Caco-2 (cell line): ENCODE measurements at regions not wholly inside any gene's neighbourhood (a gene's known extent, or its start where the extent isn't known, plus 50 kb on each side); places are given as distances from the start of the nearest gene placed in this dataset.

Experiments used
- BruUV-seq: library from RNA; stranded (reverse); fragments of 400-500 nt; replicated peaks from 2 replicates; lab custom pipeline; 2021; lab: Mats Ljungman, UMichigan
- CTCF ChIA-PET: fragments of 300-600 bp; sonication (Branson Sonifier 250); formaldehyde crosslinking; loops from one replicate; lab custom pipeline; 2022; ENCODE audit warnings: antibody characterized with exemption; lab: Charles Lee
- POLR2A ChIA-PET: fragments of 300-600 bp; sonication (Branson Sonifier 250); formaldehyde crosslinking; loops from one replicate; lab custom pipeline; 2022; ENCODE audit warnings: antibody characterized with exemption; lab: Charles Lee
- DNase-seq, 2 experiments: peaks; one replicate each; pipeline versions ENCODE4 v3.0.0 to v3.0.0-alpha.2; 2020 to 2022
- H3K27me3 ChIP-seq: replicated peaks from 2 replicates; pipeline ENCODE4 v1.6.0; 2011; ENCODE audit warnings: low read length; ENCODE audit not compliant: control insufficient read depth, insufficient read depth
- H3K36me3 ChIP-seq: 2 replicates; pipeline ENCODE4 v1.5.1; 2011; ENCODE audit warnings: low read length; ENCODE audit not compliant: control insufficient read depth, insufficient read depth
- H3K4me1 ChIP-seq: fragments of 250-450 bp; sonication (Bioruptor Pico); 2 replicates; pipeline ENCODE4 v1.5.1; 2020; ENCODE audit warnings: mild to moderate bottlenecking
- H3K4me3 ChIP-seq: 2 replicates; pipeline ENCODE4 v1.5.1; 2011; ENCODE audit warnings: low read depth, mild to moderate bottlenecking, control low read depth, low read length
- H3K9me3 ChIP-seq: fragments of 250-450 bp; sonication (Bioruptor Pico); 2 replicates; pipeline ENCODE4 v1.5.1; 2020; ENCODE audit warnings: mild to moderate bottlenecking, moderate library complexity
- H3K27ac Mint-ChIP-seq: one replicate; pipeline ENCODE4 v1.8.0; 2022; ENCODE audit warnings: mixed read lengths; ENCODE audit not compliant: unreplicated experiment
- H3K27me3 Mint-ChIP-seq: one replicate; pipeline ENCODE4 v1.8.0; 2022; ENCODE audit warnings: mixed read lengths; ENCODE audit not compliant: insufficient read depth, unreplicated experiment
- H3K36me3 Mint-ChIP-seq: one replicate; pipeline ENCODE4 v1.8.0; 2022; ENCODE audit warnings: mild to moderate bottlenecking, mixed read lengths; ENCODE audit not compliant: insufficient read depth, unreplicated experiment
- H3K4me1 Mint-ChIP-seq: one replicate; pipeline ENCODE4 v1.8.0; 2022; ENCODE audit warnings: low read depth, mixed read lengths; ENCODE audit not compliant: unreplicated experiment
- H3K4me3 Mint-ChIP-seq: one replicate; pipeline ENCODE4 v1.8.0; 2022; ENCODE audit warnings: mild to moderate bottlenecking, moderate library complexity, mixed read lengths; ENCODE audit not compliant: unreplicated experiment
- H3K9me3 Mint-ChIP-seq: one replicate; pipeline ENCODE4 v1.8.0; 2022; ENCODE audit warnings: mixed read lengths; ENCODE audit not compliant: unreplicated experiment
- CTCF ChIP-seq, 2 experiments: fragments of 200-600 bp in 1 of 2; IDR thresholded peaks; 1 replicate in 1 of 2; 2 replicates in 1 of 2; pipeline versions ENCODE4 v1.5.1 to v1.8.0; 2011 to 2022; ENCODE audit warnings: antibody characterized with exemption in 1 of 2, control low read depth in 1 of 2, inconsistent platforms in 1 of 2, low read depth in 1 of 2, low read length in 1 of 2, mild to moderate bottlenecking in 1 of 2, moderate library complexity in 1 of 2; ENCODE audit not compliant: insufficient read depth in 1 of 2, severe bottlenecking in 1 of 2, unreplicated experiment in 1 of 2
- intact Hi-C: fragments of 100-400 bp; cut with micrococcal nuclease; formaldehyde crosslinking; loops from one replicate; pipeline ENCODE4 v1.10.0; 2022; ENCODE audit not compliant: unreplicated experiment

DNA sequence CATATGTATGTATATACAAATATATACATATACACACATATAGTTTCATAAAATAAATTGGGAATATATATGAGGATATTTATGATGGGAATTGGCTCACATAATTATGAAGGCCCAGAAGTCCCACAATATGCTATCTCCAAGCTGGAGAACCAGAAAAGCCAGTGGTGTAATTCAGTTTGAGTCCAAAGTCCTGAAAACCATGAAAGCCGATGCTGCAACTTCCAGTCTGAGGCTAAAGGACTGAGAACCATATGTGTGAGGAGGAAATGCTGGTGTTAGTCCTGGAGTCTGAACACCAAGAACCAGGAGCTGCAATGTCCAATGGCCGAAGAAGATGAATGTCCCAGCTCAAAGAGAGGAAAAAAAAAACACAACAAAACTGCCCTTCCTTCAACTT, 65.5 kb upstream of the PRKD1 start:
- Mint-ChIP-seq H3K4me3 (no peak overlapping the region), H3K9me3 (no peaks in the 10 kb centered on the region), H3K36me3 (no peaks in the 10 kb centered on the region), H3K27ac (no peak overlapping the region), H3K4me1 (no peaks in the 10 kb centered on the region), H3K27me3 (no peaks in the 10 kb centered on the region)
- no peak overlapping the region for H3K4me3 ChIP-seq
- H3K36me3 ChIP-seq: no peaks in the 10 kb centered on the region
- DNase-seq: peak in 1 of 2 experiments; percentile 14
- no TSS peak for BruUV-seq
- POLR2A ChIA-PET: no interaction called here
- no peak for TF ChIP-seq CTCF (IDR thresholded peaks at IDR 0.05; ENCODE audit: insufficient read depth in 1 of 2, low read depth in 1 of 2, low read length in 1 of 2, severe bottlenecking in 1 of 2, unreplicated experiment in 1 of 2)
- CTCF ChIA-PET: no interaction called here
- intact Hi-C loops: no loop called here
- H3K27me3 ChIP-seq: no peaks in the 10 kb centered on the region
- no peaks in the 10 kb centered on the region for H3K4me1 ChIP-seq
- H3K9me3 ChIP-seq: no peaks in the 10 kb centered on the region

GRCh38 chr14:29999013-29999539, 71.4 kb upstream of the PRKD1 start:
- Histone ChIP-seq H3K27me3 (no peaks in the 10 kb centered on the region), H3K4me1 (no peaks in the 10 kb centered on the region), H3K9me3 (no peaks in the 10 kb centered on the region), H3K4me3 (no peak overlapping the region), H3K36me3 (no peaks in the 10 kb centered on the region)
- no TSS peak for BruUV-seq
- H3K36me3 Mint-ChIP-seq: no peaks in the 10 kb centered on the region
- DNase-seq: no peak
- H3K27me3 Mint-ChIP-seq: peaks cover 4% of the 10 kb centered on the region
- POLR2A ChIA-PET: no interaction called here
- TF ChIP-seq CTCF (IDR thresholded peaks at IDR 0.05; ENCODE audit: insufficient read depth in 1 of 2, low read depth in 1 of 2, low read length in 1 of 2, severe bottlenecking in 1 of 2, unreplicated experiment in 1 of 2): no peak
- CTCF ChIA-PET: no interaction called here
- H3K27ac Mint-ChIP-seq: no peak overlapping the region
- intact Hi-C loops: no loop called here
- H3K9me3 Mint-ChIP-seq: no peaks in the 10 kb centered on the region
- no peaks in the 10 kb centered on the region for H3K4me1 Mint-ChIP-seq
- H3K4me3 Mint-ChIP-seq: no peak overlapping the region

DNA sequence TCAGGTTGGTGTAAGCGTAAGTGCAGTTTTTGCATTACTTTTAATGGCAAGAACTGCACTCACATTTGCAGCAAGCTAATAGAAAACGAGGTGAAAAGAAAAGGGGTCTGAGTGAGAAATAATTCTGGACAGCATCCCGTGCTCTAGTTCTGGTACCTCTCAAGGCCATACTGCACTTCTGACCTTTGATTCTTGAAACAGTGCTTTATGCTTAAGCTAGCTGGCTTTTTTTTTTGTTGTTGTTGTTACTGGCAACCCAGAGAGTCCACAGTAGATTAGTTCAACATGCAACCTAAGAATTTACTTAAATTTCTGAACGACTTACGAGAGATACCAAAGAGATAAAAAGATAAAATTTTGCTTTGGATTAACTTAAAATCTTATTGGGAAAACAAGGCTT, 75.2 kb upstream of the PRKD1 start:
- no peak for DNase-seq
- no peak overlapping the region for H3K27ac Mint-ChIP-seq
- no peaks in the 10 kb centered on the region for H3K4me1 ChIP-seq
- no peaks in the 10 kb centered on the region for H3K4me1 Mint-ChIP-seq
- no peaks in the 10 kb centered on the region for H3K9me3 Mint-ChIP-seq
- H3K27me3 Mint-ChIP-seq: peaks cover 7% of the 10 kb centered on the region
- H3K9me3 ChIP-seq: no peaks in the 10 kb centered on the region
- BruUV-seq: no TSS peak
- H3K36me3 ChIP-seq: no peaks in the 10 kb centered on the region
- TF ChIP-seq CTCF (IDR thresholded peaks at IDR 0.05; ENCODE audit: insufficient read depth in 1 of 2, low read depth in 1 of 2, low read length in 1 of 2, severe bottlenecking in 1 of 2, unreplicated experiment in 1 of 2): no peak
- H3K4me3 Mint-ChIP-seq: no peak overlapping the region
- no peak overlapping the region for H3K4me3 ChIP-seq
- intact Hi-C loops: loop anchor here (10.0 kb wide), 1 partner anchor 212 kb away; no protein-coding TSS in a partner anchor
- CTCF ChIA-PET: no interaction called here
- no peaks in the 10 kb centered on the region for H3K27me3 ChIP-seq
- peaks cover 5% of the 10 kb centered on the region for H3K36me3 Mint-ChIP-seq
- POLR2A ChIA-PET: no interaction called here
